HG03095 (cell line): ENCODE measurements at regions not wholly inside any gene's neighbourhood (a gene's known extent, or its start where the extent isn't known, plus 50 kb on each side); places are given as distances from the start of the nearest gene placed in this dataset.
"Not testable (repeated sequence)": the region's sequence is repeated elsewhere in the genome, so short reads cannot be mapped to it uniquely, and the experiment has no call there.

Source experiments
- ATAC-seq: cut with Tn5 transposase; IDR thresholded peaks from one replicate; pipeline ENCODE4 v1.9.1; 2021; ENCODE audit warnings: moderate library complexity; ENCODE audit not compliant: unreplicated experiment

GRCh38 chr2:234375176-234375880 is 121.6 kb downstream of the ARL4C start:
- ATAC-seq, result no peak

DNA sequence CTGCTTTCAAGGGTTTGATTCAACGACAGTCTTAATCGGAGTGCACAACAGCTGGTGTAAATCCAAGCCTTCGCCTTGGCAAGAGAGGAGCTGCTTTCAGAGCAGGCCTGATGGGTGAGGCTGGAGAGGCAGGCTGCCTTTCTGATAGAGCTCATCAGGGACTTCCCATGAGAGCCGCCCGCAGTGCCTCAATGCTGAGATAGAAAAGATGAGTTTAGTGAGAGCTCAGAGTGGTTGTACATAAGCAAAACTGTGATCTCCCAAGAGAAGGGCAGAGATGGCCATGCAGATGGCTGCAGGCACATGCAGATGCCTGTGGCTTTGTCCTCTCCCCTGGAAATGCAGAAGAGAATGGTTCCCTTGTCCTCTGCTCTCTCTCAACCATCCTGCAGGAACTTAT is 122.1 kb downstream of the ARL4C start:
- ATAC-seq, result no peak

DNA sequence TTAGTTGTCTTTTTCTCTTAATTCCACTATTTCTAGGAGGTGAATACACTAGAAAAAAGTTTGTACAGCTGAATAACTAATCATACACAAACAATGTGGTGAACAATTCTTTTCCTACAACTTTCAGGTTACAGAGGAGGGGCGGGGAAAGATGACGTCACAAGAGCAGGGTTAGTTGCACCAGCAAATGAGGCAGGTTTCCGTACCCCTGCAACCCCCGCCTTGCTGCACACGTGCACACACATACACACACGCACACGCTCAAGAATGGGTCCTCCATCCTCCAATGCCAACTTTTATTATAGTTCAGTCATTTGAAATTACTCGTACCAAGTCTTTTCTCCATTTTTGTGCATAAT is 122.8 kb downstream of the ARL4C start:
- no peak for ATAC-seq

DNA sequence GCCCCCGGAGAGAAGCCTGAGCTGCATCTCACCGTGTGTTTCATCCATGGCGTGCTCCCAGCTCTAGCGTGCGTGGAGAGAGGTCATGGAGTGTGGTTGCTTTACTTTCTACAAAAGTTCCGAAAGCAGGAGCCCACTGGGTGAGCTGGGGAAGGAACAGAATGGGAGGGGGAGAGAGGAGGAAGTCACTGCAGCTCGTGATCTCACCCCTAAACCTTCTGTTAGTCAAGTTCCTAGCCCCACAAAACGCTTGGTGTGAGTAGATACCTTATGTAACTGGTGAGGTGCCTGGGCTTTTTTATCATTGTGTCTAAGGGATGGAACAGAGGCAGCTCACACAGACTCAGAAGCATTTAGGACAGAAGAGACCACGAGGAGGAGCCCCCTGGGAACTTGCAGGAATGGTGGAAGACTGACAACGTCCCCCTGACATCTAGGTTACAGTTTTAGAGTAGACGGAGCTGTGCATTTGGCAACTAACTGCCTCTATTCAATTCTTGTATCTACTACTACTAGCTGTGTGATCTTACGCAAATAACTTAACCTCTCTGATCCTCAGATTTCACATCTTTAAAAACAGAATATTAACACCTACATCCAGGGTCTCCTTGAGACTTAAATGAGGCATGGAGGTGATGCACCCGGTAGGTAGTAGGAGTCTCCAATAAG is 123.3 kb downstream of the ARL4C start:
- ATAC-seq, result no peak

GRCh38 chr2:234373060-234373459 is 123.8 kb downstream of the ARL4C start:
- no peak for ATAC-seq

- ATAC-seq, result no peak
Measured at GRCh38 chr2:234372506-234372905, 124.4 kb downstream of the ARL4C start.

DNA sequence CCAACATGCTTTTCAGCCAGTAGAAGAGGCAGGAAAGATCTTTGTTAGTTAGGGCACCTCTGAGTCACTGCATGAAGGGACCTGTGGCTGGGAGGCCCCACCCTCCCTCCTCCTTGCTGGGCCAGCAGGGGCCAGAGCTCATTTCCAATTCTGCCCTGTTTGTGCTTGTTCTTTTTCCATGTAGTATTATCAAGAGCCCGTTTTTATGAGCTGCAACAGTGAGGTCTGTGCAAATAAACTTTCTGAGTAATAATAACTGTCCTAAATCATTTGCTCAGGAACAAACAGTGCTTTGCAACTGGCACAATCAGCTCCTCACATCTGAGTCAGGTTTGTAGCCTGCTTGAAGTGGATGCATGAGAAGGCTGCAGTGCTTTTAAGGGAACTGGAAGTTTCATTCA is 128.0 kb downstream of the ARL4C start:
- no peak for ATAC-seq

DNA sequence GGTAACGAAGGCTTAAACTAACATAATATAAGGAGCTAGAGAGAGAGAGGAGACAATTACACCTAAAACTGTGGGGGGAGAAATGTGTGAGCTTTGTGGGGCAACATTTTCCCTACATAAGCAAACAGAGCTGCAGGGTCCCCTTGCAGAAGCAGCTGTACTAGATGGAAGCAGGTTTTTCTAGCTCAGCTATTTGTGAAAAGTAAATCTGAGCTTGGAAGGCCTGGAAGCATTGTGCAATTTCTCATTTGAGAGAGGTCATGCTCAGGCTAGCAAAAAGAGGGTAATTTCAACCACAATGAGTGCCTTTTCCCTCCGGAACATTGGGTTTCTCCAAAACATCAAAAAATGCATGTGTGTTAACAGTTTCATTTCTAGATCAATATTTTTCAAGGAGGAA is 130.0 kb downstream of the ARL4C start:
- ATAC-seq, result no peak

- no peak for ATAC-seq
Measured at GRCh38 chr2:234364661-234365060, 132.2 kb downstream of the ARL4C start.

DNA sequence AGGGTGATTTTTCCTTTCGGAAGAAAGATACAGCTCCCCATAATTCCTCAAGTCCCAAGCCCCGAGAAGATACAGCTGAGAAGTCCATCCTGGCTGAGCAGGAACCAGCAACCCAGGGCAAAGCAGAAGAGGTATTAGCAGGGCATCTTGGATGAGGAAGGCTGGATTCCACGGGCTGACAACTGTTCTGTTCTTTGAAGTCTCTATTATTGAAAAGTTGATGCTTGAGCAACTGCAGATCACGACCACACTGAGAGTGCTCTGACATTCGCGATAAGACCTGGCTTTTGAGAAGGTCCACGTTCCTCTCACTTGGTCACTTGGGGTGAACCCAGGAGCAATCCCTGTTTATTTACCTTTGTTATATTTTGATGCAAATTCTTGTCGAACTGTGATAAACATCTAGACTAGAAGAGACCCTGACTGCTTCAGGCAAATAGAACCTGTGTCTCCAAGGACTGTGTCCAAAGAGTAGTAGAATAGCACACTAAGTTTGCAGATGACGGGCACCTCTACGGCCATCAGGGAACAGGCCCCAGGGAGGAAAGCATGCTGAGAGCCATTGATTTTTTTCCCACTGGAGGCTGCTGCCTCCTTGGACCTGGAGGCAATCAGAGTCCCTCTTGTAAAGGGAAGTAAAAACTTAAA is 133.1 kb downstream of the ARL4C start:
- ATAC-seq, result no peak

DNA sequence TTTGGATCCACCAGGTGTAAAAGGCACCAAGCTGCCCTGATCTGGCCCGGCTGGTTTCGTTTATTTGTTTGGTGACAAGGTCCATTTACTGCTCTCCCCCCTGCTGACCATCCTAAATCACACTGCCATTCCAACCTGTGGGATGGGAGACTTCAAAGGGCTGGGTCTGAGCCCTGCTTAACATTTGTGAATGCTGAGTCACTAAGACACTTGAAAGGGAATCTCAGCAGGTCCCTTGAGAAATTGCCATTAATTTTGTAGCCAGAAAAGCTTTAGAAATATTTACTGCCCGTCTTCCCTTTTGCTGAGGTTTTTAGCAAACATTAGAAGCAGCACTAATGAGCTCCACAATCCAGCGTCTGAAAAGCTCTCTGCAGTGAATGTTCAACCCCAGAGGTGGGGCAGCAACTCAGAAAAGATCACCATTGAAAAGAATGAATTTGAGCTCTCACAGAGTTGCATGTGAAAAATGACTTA is 133.8 kb downstream of the ARL4C start:
- ATAC-seq, result no peak

DNA sequence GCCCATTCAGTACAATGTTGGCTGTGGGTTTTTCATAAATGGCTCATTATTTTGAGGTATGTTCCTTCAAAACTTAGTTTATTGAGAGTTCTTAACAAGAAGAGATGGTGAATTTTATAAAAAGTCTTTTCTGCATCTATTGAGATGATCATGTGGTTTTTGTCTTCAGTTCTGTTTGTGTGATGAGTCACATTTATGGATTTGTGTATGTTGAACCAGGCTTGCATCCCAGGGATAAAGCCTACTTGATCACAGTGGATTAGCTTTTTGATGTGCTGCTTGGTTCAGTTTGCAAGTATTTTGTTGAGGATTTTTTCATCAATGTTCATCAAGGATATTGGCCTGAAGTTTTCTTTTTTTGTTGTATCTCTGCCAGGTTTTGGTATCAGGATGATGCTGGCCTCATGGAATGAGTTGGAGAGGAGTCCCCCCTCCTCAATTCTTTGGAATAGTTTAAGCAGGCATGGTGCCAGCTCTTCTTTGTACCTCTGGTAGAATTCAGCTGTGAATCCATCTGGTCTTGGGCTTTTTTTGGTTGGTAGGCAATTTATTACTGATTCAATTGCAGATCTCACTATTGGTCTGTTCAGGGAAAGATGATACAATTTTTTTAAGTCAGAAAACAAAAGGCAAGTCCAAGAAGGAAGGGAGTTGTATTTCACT is 136.4 kb downstream of the ARL4C start:
- not testable (repeated sequence) for ATAC-seq

DNA sequence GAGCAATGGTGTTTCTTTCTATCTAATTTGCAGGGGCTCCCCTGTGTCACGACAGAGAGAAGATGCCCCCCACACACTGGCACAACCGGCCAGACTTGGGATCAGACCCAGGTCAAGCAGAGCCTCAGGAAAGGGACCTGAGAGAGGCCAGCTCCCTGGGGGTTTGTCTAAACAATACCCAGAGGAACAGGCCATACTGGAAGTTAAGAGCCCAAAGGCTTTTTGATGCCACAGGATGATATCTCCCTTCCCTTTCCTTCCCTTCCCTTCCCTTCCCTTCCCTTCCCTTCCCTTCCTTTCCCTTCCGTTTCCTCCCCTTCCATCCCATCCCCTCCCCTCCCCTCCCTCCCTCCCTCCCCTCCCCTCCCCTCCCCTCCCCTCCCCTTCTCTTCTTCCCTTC is 139.2 kb downstream of the ARL4C start:
- ATAC-seq, result no peak

- ATAC-seq, result no peak
Measured at GRCh38 chr2:234355808-234356365, 141.0 kb downstream of the ARL4C start.

DNA sequence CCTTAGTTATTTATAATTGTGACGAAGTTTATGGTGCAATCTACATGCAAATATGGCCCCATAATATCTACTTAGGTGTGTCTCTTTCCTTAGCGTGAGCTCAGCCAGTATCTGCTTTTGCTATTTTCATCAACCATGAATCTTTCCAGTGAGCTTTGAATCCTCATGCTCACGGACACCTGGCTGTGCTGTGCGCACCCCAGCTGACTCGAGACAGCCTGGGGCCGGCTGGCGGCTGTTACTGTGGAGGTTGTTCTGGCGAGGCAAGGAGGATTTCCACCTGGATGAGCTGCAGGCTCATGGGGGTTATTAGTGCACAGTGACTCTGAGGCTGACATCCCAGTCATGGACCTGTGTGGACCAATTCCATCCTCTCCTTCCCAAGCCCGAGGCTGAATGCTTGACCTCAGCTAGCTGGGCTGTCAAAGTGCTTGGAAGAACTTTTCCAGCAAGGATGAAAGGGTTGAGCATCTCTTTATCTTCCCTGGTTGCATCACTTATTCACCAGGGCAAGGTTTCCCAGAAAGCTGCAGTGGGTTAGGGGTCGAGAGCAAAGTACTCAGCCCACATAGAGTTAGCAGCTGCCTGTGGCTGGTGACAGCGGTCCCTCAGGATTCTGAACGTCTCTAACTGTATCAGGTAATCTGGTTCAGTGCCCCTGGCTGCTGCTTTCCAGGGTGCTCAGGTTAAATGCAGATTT is 141.7 kb downstream of the ARL4C start:
- ATAC-seq, result no peak

- ATAC-seq, result no peak
Measured at GRCh38 chr2:234352270-234352669, 144.6 kb downstream of the ARL4C start.

DNA sequence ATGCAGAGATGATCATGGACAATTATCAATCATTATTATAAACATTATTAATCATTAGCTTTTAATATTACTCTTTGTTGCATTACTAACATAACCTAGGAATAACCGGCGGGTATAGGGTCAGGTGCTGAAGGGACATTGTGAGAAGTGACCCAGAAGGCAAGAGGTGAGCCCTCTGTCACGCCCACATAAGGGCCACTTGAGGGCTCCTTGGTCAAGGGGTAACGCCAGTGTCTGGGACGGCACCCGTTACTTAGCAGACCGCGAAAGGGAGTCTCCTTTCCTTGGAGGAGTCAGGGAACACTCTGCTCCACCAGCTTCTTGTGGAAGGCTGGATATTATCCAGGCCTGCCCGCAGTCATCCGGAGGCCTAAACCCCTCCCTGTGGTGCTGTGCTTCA is 145.0 kb downstream of the ARL4C start:
- not testable (repeated sequence) for ATAC-seq

GRCh38 chr2:234348081-234348480 is 148.8 kb downstream of the ARL4C start:
- ATAC-seq, result no peak

- no peak for ATAC-seq
Measured at GRCh38 chr2:234345921-234346320, 151.0 kb downstream of the ARL4C start.

- no peak for ATAC-seq
Measured at GRCh38 chr2:234344012-234344411, 152.9 kb downstream of the ARL4C start.

DNA sequence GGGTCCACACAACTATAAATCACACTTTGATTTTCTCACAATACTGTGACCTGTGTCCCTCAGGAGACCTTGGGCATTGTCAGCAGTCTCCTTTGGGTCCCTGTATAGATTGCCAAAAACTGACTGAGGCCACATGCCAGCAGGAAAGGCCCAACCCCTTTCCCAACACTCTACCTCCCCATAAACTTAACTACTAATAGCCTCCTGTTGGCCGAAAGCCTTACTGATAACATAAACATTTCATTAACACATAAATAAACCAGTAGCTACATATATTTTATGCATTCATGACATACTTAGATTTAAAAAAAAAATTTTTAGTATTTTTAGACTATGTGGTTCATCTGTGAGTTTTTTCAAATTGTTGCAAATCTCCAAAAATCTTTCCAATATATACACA is 153.5 kb downstream of the ARL4C start:
- no peak for ATAC-seq
